ENCODE measurements at regions not wholly inside any gene's neighbourhood (a gene's known extent, or its start where the extent isn't known, plus 50 kb on each side); places are given as distances from the start of the nearest gene placed in this dataset.

- DNase-seq = no peak
These were observed 110.6 kb upstream of the GLI3 start for GRCh38 chr7:42347616-42348015.

- DNase-seq = no peak
These were observed 108.7 kb upstream of the GLI3 start for GRCh38 chr7:42345478-42346299.

GRCh38 chr7:42344198-42344755, 107.3 kb upstream of the GLI3 start:
- DNase-seq = no peak

- no peak for DNase-seq
These were observed 105.4 kb upstream of the GLI3 start for GRCh38 chr7:42342381-42342780.

- DNase-seq = no peak
These were observed 103.4 kb upstream of the GLI3 start for GRCh38 chr7:42340436-42340835.

- DNase-seq = no peak
These were observed 102.0 kb upstream of the GLI3 start for GRCh38 chr7:42338916-42339540.

- DNase-seq = no peak
These were observed 101.4 kb upstream of the GLI3 start for GRCh38 chr7:42338231-42338915.

- DNase-seq = no peak
These were observed 100.4 kb upstream of the GLI3 start for GRCh38 chr7:42337225-42337905.

GRCh38 chr7:42332605-42333222, 95.7 kb upstream of the GLI3 start:
- no peak for DNase-seq

GRCh38 chr7:42319631-42320030, 82.6 kb upstream of the GLI3 start:
- DNase-seq = no peak

GRCh38 chr7:42315631-42316030, 78.6 kb upstream of the GLI3 start:
- DNase-seq = no peak

GRCh38 chr7:42315103-42315502, 78.1 kb upstream of the GLI3 start:
- DNase-seq = no peak

GRCh38 chr7:42314696-42315095, 77.7 kb upstream of the GLI3 start:
- DNase-seq = no peak

- no peak for DNase-seq
These were observed 74.2 kb upstream of the GLI3 start for GRCh38 chr7:42311195-42311594.

- no peak for DNase-seq
These were observed 56.0 kb upstream of the GLI3 start for GRCh38 chr7:42292991-42293521.

- no peak for DNase-seq
These were observed 52.5 kb upstream of the GLI3 start for GRCh38 chr7:42289473-42289872.

Measured in NCI-H1417 (cell line).